CD4-positive, alpha-beta T cell treated with Interleukin-4 for 4 hours (primary cell): ENCODE measurements at regions not wholly inside any gene's neighbourhood (a gene's known extent, or its start where the extent isn't known, plus 50 kb on each side); places are given as distances from the start of the nearest gene placed in this dataset.
"Not testable (repeated sequence)": the region's sequence is repeated elsewhere in the genome, so short reads cannot be mapped to it uniquely, and the experiment has no call there.

Experiments
- DNase-seq: peaks from one replicate; pipeline ENCODE4 v3.0.0-alpha.2; 2020

DNA sequence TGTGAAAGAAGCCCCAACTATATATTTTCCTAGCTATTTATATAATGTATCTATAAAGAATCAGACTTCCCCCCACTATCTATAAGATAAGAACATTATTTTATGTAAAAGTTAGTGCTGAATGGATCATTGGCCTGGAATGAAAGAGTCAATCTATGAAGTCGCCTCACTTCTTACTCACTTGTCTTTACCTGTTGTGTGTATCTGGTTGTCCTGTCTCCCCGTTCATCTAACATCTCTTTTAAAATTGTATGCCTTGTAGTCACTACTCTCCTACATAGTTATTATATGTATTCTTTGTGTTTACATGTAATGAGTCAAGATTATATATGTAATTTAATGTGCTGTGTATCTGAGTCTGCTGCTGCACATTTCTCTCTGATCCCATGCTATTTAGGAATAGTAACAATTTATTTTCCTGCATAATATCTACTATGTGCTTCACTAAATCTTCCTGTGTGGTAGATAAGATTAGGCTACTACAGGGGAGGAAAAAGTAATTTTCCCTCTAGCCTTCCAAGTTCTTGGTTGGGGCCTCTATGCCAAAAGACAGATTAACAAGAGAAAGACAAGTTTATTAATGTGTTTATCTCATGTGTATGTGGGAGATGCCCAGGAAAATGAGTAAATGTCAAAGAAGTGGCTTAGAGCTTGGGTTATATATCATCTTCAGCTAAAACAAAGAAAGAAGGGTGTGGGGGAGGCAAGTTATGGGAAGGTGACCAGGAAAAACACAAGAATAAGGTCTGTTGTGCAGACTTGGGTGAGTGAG lies 77.6 kb upstream of the FRMPD4 start:
- no peak for DNase-seq

DNA sequence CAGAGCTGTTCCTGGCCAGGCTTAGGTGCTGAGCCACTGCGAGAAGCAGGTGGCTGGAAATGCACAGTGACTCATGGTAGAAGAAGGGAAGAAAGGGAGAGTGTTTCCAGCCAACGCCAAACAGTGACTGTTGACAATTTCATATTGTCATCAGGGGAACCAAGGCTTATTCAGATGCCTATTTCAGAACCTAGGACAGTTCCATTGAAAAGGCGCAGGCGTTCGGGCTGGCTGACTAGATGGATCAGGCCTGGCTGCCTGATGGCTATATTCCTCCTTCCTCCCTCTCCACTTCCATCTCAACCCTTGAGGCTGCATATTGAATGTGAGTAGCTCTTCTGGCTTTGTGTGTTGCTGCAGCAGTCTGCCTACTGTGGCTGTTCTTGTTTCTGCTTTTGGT lies 73.0 kb upstream of the FRMPD4 start:
- no peak for DNase-seq

- DNase-seq = no peak
These were observed 62.2 kb upstream of the FRMPD4 start for GRCh38 chrX:12076046-12076445.

- no peak for DNase-seq
These were observed 58.0 kb upstream of the FRMPD4 start for GRCh38 chrX:12080265-12080664.

DNA sequence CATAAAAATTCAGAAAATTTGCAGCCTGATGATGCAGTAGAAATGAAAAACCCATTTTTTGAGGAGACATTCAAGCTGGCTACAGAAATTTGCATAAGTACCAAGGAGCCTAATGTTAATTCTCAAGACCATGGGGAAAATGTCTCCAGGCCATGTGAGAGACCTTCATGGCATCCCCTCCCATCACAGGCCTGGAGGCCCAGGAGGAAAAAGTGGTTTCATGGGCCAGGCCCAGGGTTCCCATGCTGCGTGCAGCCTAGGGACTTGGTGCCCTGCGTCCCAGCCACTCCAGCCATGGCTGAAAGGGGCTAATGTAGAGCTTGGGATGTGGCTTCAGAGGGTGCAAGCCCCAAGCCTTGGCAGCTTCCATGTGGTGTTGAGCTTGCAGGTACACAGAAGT lies 55.3 kb upstream of the FRMPD4 start:
- not testable (repeated sequence) for DNase-seq
